ENCODE measurements at regions not wholly inside any gene's neighbourhood (a gene's known extent, or its start where the extent isn't known, plus 50 kb on each side); places are given as distances from the start of the nearest gene placed in this dataset.

DNA sequence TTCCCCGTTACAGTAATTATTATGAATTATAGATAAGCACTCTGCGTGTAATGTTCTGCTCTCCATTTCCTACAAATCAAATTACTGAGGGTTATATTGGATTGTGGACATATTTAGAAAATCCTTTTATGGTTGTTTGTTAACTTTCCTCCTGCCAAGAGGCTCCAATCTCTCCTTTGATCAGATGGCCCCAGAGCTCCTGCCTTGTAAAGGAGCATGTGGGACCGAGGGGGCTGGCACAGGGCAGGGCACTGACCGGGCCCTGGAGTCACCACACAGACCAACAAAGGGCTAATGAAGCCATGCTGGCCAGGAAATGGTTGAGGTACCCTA is 415.9 kb downstream of the EFNA5 start:
- TF ChIP-seq, protein P1, sequence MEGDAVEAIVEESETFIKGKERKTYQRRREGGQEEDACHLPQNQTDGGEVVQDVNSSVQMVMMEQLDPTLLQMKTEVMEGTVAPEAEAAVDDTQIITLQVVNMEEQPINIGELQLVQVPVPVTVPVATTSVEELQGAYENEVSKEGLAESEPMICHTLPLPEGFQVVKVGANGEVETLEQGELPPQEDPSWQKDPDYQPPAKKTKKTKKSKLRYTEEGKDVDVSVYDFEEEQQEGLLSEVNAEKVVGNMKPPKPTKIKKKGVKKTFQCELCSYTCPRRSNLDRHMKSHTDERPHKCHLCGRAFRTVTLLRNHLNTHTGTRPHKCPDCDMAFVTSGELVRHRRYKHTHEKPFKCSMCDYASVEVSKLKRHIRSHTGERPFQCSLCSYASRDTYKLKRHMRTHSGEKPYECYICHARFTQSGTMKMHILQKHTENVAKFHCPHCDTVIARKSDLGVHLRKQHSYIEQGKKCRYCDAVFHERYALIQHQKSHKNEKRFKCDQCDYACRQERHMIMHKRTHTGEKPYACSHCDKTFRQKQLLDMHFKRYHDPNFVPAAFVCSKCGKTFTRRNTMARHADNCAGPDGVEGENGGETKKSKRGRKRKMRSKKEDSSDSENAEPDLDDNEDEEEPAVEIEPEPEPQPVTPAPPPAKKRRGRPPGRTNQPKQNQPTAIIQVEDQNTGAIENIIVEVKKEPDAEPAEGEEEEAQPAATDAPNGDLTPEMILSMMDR (conservative IDR thresholded peaks at IDR 0.05): no peak
- no peak for TF ChIP-seq ZFX (IDR thresholded peaks at IDR 0.05)
